ENCODE measurements at regions not wholly inside any gene's neighbourhood (a gene's known extent, or its start where the extent isn't known, plus 50 kb on each side); places are given as distances from the start of the nearest gene placed in this dataset.

GRCh38 chr6:145306489-145306888 lies 428.8 kb downstream of the EPM2A start:
- DNase-seq = no peak

- no peak for DNase-seq
Measured at GRCh38 chr6:145309842-145310535, 425.3 kb downstream of the EPM2A start.

GRCh38 chr6:145312481-145312880 lies 422.8 kb downstream of the EPM2A start:
- no peak for DNase-seq

GRCh38 chr6:145313041-145313855 lies 422.1 kb downstream of the EPM2A start:
- no peak for DNase-seq

GRCh38 chr6:145315982-145316600 lies 419.2 kb downstream of the EPM2A start:
- no peak for DNase-seq

GRCh38 chr6:145318952-145319351 lies 416.4 kb downstream of the EPM2A start:
- no peak for DNase-seq

GRCh38 chr6:145319605-145320004 lies 415.7 kb downstream of the EPM2A start:
- DNase-seq = no peak

GRCh38 chr6:145323646-145324045 lies 411.7 kb downstream of the EPM2A start:
- DNase-seq = no peak

GRCh38 chr6:145327586-145327985 lies 407.7 kb downstream of the EPM2A start:
- DNase-seq = no peak

- no peak for DNase-seq
Measured at GRCh38 chr6:145329257-145329656, 406.1 kb downstream of the EPM2A start.

- DNase-seq = no peak
Measured at GRCh38 chr6:145331066-145331465, 404.3 kb downstream of the EPM2A start.

- DNase-seq = no peak
Measured at GRCh38 chr6:145332011-145332410, 403.3 kb downstream of the EPM2A start.

- no peak for DNase-seq
Measured at GRCh38 chr6:145336119-145336518, 399.2 kb downstream of the EPM2A start.

GRCh38 chr6:145339089-145339488 lies 396.2 kb downstream of the EPM2A start:
- no peak for DNase-seq

GRCh38 chr6:145340256-145340655 lies 395.1 kb downstream of the EPM2A start:
- no peak for DNase-seq

GRCh38 chr6:145345094-145345493 lies 390.2 kb downstream of the EPM2A start:
- no peak for DNase-seq

- DNase-seq = no peak
Measured at GRCh38 chr6:145347216-145347615, 388.1 kb downstream of the EPM2A start.

GRCh38 chr6:145349950-145350510 lies 385.3 kb downstream of the EPM2A start:
- DNase-seq = no peak

- DNase-seq = no peak
Measured at GRCh38 chr6:145350928-145351327, 384.4 kb downstream of the EPM2A start.

- DNase-seq = no peak
Measured at GRCh38 chr6:145352382-145353080, 382.8 kb downstream of the EPM2A start.

- DNase-seq = no peak
Measured at GRCh38 chr6:145360865-145361264, 374.5 kb downstream of the EPM2A start.

- DNase-seq = no peak
Measured at GRCh38 chr6:145367149-145367548, 368.2 kb downstream of the EPM2A start.

- no peak for DNase-seq
Measured at GRCh38 chr6:145368075-145368474, 367.2 kb downstream of the EPM2A start.

Data from inflammatory macrophage treated with lipopolysaccharide for 4 hours (primary cell).